Liver (tissue), 8 donors: ENCODE measurements at regions not wholly inside any gene's neighbourhood (a gene's known extent, or its start where the extent isn't known, plus 50 kb on each side); places are given as distances from the start of the nearest gene placed in this dataset.

ENCODE experiments used
- DNase-seq: peaks from one replicate; pipeline ENCODE4 v3.0.0-alpha.2; 2017; ENCODE audit warnings: low spot score
- H3K27ac ChIP-seq, 2 donors: one replicate each; pipeline ENCODE4 v1.7.0; 2013; ENCODE audit warnings: inconsistent platforms in 2 of 2, low read length in 2 of 2, control low read depth in 1 of 2, low read depth in 1 of 2, mild to moderate bottlenecking in 1 of 2
- H3K27me3 ChIP-seq, 4 donors: one replicate each; pipeline versions ENCODE4 v1.6.1 to v1.7.0; 2013; ENCODE audit warnings: low read length in 3 of 4, inconsistent platforms in 1 of 4, mild to moderate bottlenecking in 1 of 4, moderate library complexity in 1 of 4; ENCODE audit not compliant: control insufficient read depth in 4 of 4, insufficient read depth in 4 of 4
- H3K36me3 ChIP-seq, 4 donors: one replicate each; pipeline versions ENCODE4 v1.6.1 to v1.7.0; 2013; ENCODE audit warnings: low read length in 3 of 4, mild to moderate bottlenecking in 3 of 4, low read depth in 1 of 4, moderate library complexity in 1 of 4; ENCODE audit not compliant: control insufficient read depth in 4 of 4, insufficient read depth in 3 of 4
- H3K4me1 ChIP-seq, 4 donors: one replicate each; pipeline versions ENCODE4 v1.6.1 to v1.7.0; 2013; ENCODE audit warnings: low read length in 3 of 4, mild to moderate bottlenecking in 3 of 4, moderate library complexity in 1 of 4; ENCODE audit not compliant: control insufficient read depth in 4 of 4, insufficient read depth in 4 of 4
- H3K4me3 ChIP-seq, 3 donors: one replicate each; pipeline versions ENCODE4 v1.6.1 to v1.7.0; 2013; ENCODE audit warnings: low read length in 3 of 3, control low read depth in 1 of 3, low read depth in 1 of 3, mild to moderate bottlenecking in 1 of 3
- H3K9ac ChIP-seq, 2 donors: one replicate each; pipeline ENCODE4 v1.7.0; 2013; ENCODE audit warnings: low read length in 2 of 2, mild to moderate bottlenecking in 2 of 2, moderate library complexity in 2 of 2, control low read depth in 1 of 2, low read depth in 1 of 2
- H3K9me3 ChIP-seq, 4 donors: one replicate each; pipeline versions ENCODE4 v1.6.1 to v1.7.0; 2013; ENCODE audit warnings: low read length in 3 of 4; ENCODE audit not compliant: control insufficient read depth in 4 of 4
- ATF3 ChIP-seq: IDR thresholded peaks from 2 replicates; pipeline ENCODE4 v1.6.1; 2016; ENCODE audit warnings: antibody characterized with exemption
- CTCF ChIP-seq: fragments of 150-350 bp; IDR thresholded peaks from 2 replicates; pipeline ENCODE4 v1.5.1; 2017; ENCODE audit warnings: improper control_type of control experiment, low read depth, low read length; ENCODE audit not compliant: missing input control
- EGR1 ChIP-seq, 2 donors: IDR thresholded peaks; 2 replicates each; pipeline ENCODE4 v1.6.1; 2016 to 2018; ENCODE audit warnings: antibody characterized with exemption in 2 of 2, low read depth in 2 of 2
- FOXA1 ChIP-seq: IDR thresholded peaks from 2 replicates; pipeline ENCODE4 v1.6.1; 2016; ENCODE audit warnings: antibody characterized with exemption
- FOXA2 ChIP-seq: IDR thresholded peaks from 2 replicates; pipeline ENCODE4 v1.6.1; 2016; ENCODE audit warnings: antibody characterized with exemption
- GABPA ChIP-seq, 2 donors: IDR thresholded peaks in 1 of 2; conservative IDR thresholded peaks in 1 of 2; 2 replicates each; pipeline ENCODE4 v1.6.1; 2016; ENCODE audit warnings: antibody characterized with exemption in 2 of 2, mild to moderate bottlenecking in 1 of 2, moderate library complexity in 1 of 2
- HNF4A ChIP-seq, 2 donors: conservative IDR thresholded peaks; 2 replicates each; pipeline ENCODE4 v1.6.1; 2016; ENCODE audit warnings: antibody characterized with exemption in 2 of 2, mild to moderate bottlenecking in 2 of 2
- HNF4G ChIP-seq: IDR thresholded peaks from 2 replicates; pipeline ENCODE4 v1.6.1; 2016; ENCODE audit warnings: antibody characterized with exemption
- JUND ChIP-seq, 2 donors: IDR thresholded peaks; 2 replicates each; pipeline ENCODE4 v1.6.1; 2016; ENCODE audit warnings: antibody characterized with exemption in 2 of 2
- MAX ChIP-seq: IDR thresholded peaks from 2 replicates; pipeline ENCODE4 v1.6.1; 2016; ENCODE audit warnings: antibody characterized with exemption
- NR2F2 ChIP-seq: IDR thresholded peaks from 2 replicates; pipeline ENCODE4 v1.6.1; 2016; ENCODE audit warnings: antibody characterized with exemption
- RAD21 ChIP-seq, 2 donors: IDR thresholded peaks; 2 replicates each; pipeline ENCODE4 v1.6.1; 2016; ENCODE audit warnings: antibody characterized with exemption in 2 of 2, mild to moderate bottlenecking in 2 of 2
- REST ChIP-seq: IDR thresholded peaks from 2 replicates; pipeline ENCODE4 v1.6.1; 2016; ENCODE audit warnings: antibody characterized with exemption, mild to moderate bottlenecking
- RXRA ChIP-seq, 2 donors: IDR thresholded peaks; 2 replicates each; pipeline ENCODE4 v1.6.1; 2017 to 2018; ENCODE audit warnings: antibody characterized with exemption in 2 of 2, mild to moderate bottlenecking in 1 of 2
- SP1 ChIP-seq: IDR thresholded peaks from 2 replicates; pipeline ENCODE4 v1.6.1; 2018; ENCODE audit warnings: antibody characterized with exemption, mild to moderate bottlenecking
- TAF1 ChIP-seq: conservative IDR thresholded peaks from 2 replicates; pipeline ENCODE4 v1.6.1; 2016; ENCODE audit warnings: antibody characterized with exemption, mild to moderate bottlenecking
- YY1 ChIP-seq: IDR thresholded peaks from 2 replicates; pipeline ENCODE4 v1.6.1; 2016; ENCODE audit warnings: antibody characterized with exemption, mild to moderate bottlenecking
- ZBTB33 ChIP-seq: IDR thresholded peaks from 2 replicates; pipeline ENCODE4 v1.6.1; 2016; ENCODE audit warnings: antibody characterized with exemption
- WGBS: extraction: QIAGEN DNeasy Blood & Tissue Kit; methylation state at CpG from one replicate; pipeline ENCODE4 v1.1.7; 2013; 5-methylcytosine and 5-hydroxymethylcytosine counted together
- donor health status: healthy.
- donor health status: healthy.
- donor health status: healthy.
- donor health status: healthy.
- donor health status: healthy.

- Histone ChIP-seq H3K27me3 (no peaks in the 10 kb centered on the region), H3K4me1 (no peaks in the 10 kb centered on the region), H3K27ac (no peak overlapping the region), H3K36me3 (no peaks in the 10 kb centered on the region), H3K4me3 (no peak overlapping the region), H3K9ac (no peak overlapping the region), H3K9me3 (no peaks in the 10 kb centered on the region)
- no peak for DNase-seq
- TF ChIP-seq NR2F2 (no peak), FOXA1 (no peak), CTCF (no peak), HNF4G (no peak), JUND (IDR thresholded peaks at IDR 0.05) (no peak), ATF3 (no peak), GABPA (IDR thresholded peaks at IDR 0.05 in 1 of 2, conservative IDR thresholded peaks at IDR 0.05 in 1 of 2) (no peak), SP1 (no peak), REST (no peak), FOXA2 (no peak), YY1 (no peak), EGR1 (IDR thresholded peaks at IDR 0.05; ENCODE audit: low read depth in 2 of 2) (no peak), TAF1 (no peak), MAX (no peak), RXRA (IDR thresholded peaks at IDR 0.05) (no peak), RAD21 (IDR thresholded peaks at IDR 0.05) (no peak)
- WGBS: 86% methylated on average over 2 of the region's 2 CpGs
These were observed 516.2 kb downstream of the KCTD8 start for GRCh38 chr4:43932448-43932847.

GRCh38 chr4:43943998-43944397 is 504.6 kb downstream of the KCTD8 start:
- H3K36me3 ChIP-seq: no peaks in the 10 kb centered on the region
- TF ChIP-seq ZBTB33 (no peak), REST (no peak), FOXA1 (no peak), JUND (IDR thresholded peaks at IDR 0.05) (no peak), TAF1 (no peak), ATF3 (no peak), RAD21 (IDR thresholded peaks at IDR 0.05) (no peak), HNF4A (conservative IDR thresholded peaks at IDR 0.05) (no peak), SP1 (no peak), CTCF (no peak), GABPA (IDR thresholded peaks at IDR 0.05 in 1 of 2, conservative IDR thresholded peaks at IDR 0.05 in 1 of 2) (no peak)
- no peak overlapping the region for H3K9ac ChIP-seq
- DNase-seq: no peak
- no peaks in the 10 kb centered on the region for H3K27me3 ChIP-seq
- H3K9me3 ChIP-seq: no peaks in the 10 kb centered on the region
- H3K4me1 ChIP-seq: no peaks in the 10 kb centered on the region
- H3K27ac ChIP-seq: no peak overlapping the region
- H3K4me3 ChIP-seq: no peak overlapping the region
- WGBS: 62% methylated on average over 1 of the region's 1 CpG
